GM12872 (cell line): ENCODE measurements at regions not wholly inside any gene's neighbourhood (a gene's known extent, or its start where the extent isn't known, plus 50 kb on each side); places are given as distances from the start of the nearest gene placed in this dataset.

Experiments used
- CTCF ChIP-seq: IDR thresholded peaks from 3 replicates; pipeline ENCODE4 v1.5.1; 2011; ENCODE audit warnings: low read depth, mild to moderate bottlenecking, low read length, moderate library complexity; ENCODE audit not compliant: insufficient read depth

GRCh38 chr2:116133381-116133942 lies 1681.0 kb upstream of the DDX18 start:
- TF ChIP-seq CTCF: no peak

- TF ChIP-seq CTCF: no peak
These were observed 1672.5 kb upstream of the DDX18 start for GRCh38 chr2:116141891-116142474.

- no peak for TF ChIP-seq CTCF
These were observed 1671.8 kb upstream of the DDX18 start for GRCh38 chr2:116142644-116143227.

GRCh38 chr2:116145031-116145430 lies 1669.5 kb upstream of the DDX18 start:
- no peak for TF ChIP-seq CTCF

GRCh38 chr2:116148361-116148760 lies 1666.1 kb upstream of the DDX18 start:
- TF ChIP-seq CTCF: no peak

GRCh38 chr2:116153729-116154128 lies 1660.8 kb upstream of the DDX18 start:
- TF ChIP-seq CTCF: no peak

GRCh38 chr2:116160657-116161056 lies 1653.8 kb upstream of the DDX18 start:
- TF ChIP-seq CTCF: no peak
